ENCODE measurements at regions not wholly inside any gene's neighbourhood (a gene's known extent, or its start where the extent isn't known, plus 50 kb on each side); places are given as distances from the start of the nearest gene placed in this dataset.

DNA sequence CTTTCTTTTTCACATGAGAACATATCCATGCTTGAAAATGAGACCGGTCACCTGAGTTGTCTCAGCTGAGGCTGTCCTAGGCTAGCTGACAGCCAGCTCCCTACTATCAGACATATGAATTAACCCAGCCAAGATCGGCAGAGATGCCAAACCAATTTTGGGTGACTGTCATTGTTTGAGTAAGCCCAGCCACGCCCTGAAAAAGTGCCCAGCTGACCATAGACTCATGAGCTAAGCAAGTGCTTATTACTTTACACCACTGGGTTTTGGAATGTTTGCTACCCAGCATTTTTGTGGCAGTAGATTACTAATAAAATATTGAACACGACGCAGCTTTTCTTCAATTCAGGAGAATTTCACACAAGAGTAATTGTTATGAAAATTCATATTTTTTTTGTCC is 265.2 kb upstream of the LYZL1 start:
- in situ Hi-C loops (cut with HindIII; ENCODE audit: low pct_ligation_motif_present, low pct_unique_long_range_greater_than_20kb, low sequenced_read_pairs), result no loop called here
- DNase-seq, result no peak

GRCh38 chr10:29026065-29026797 is 262.6 kb upstream of the LYZL1 start:
- in situ Hi-C loops (cut with HindIII; ENCODE audit: low pct_ligation_motif_present, low pct_unique_long_range_greater_than_20kb, low sequenced_read_pairs), result no loop called here
- DNase-seq, result no peak

- no peak for DNase-seq
- in situ Hi-C loops (cut with HindIII; ENCODE audit: low pct_ligation_motif_present, low pct_unique_long_range_greater_than_20kb, low sequenced_read_pairs), result no loop called here
These were observed 261.9 kb upstream of the LYZL1 start for GRCh38 chr10:29026802-29027580.

DNA sequence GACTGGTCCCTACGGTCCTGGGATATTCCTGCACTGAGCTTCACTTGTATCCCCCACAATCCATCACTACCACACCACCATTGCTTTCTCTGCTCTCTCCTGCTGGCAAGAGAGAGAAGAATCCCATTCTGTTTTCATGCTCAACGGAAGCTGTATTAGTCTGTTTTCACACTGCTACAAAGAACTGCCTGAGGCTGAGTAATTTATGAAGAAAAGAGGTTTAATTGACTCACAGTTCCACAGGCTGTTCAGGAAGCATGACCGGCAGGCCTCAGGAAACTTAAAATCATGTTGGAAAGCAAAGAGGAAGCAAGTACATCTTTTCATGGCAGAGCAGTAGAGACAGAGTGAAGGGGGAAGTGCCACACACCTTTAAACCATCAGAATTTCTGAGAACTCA is 260.4 kb upstream of the LYZL1 start:
- no peak for DNase-seq
- in situ Hi-C loops (cut with HindIII; ENCODE audit: low pct_ligation_motif_present, low pct_unique_long_range_greater_than_20kb, low sequenced_read_pairs), result no loop called here

- in situ Hi-C loops (cut with HindIII; ENCODE audit: low pct_ligation_motif_present, low pct_unique_long_range_greater_than_20kb, low sequenced_read_pairs), result no loop called here
- DNase-seq, result no peak
These were observed 258.0 kb upstream of the LYZL1 start for GRCh38 chr10:29030900-29031299.

- DNase-seq, result no peak
- in situ Hi-C loops (cut with HindIII; ENCODE audit: low pct_ligation_motif_present, low pct_unique_long_range_greater_than_20kb, low sequenced_read_pairs), result no loop called here
These were observed 256.7 kb upstream of the LYZL1 start for GRCh38 chr10:29032169-29032568.

- in situ Hi-C loops (cut with HindIII; ENCODE audit: low pct_ligation_motif_present, low pct_unique_long_range_greater_than_20kb, low sequenced_read_pairs), result no loop called here
- no peak for DNase-seq
These were observed 255.4 kb upstream of the LYZL1 start for GRCh38 chr10:29033311-29033940.

- DNase-seq, result no peak
- in situ Hi-C loops (cut with HindIII; ENCODE audit: low pct_ligation_motif_present, low pct_unique_long_range_greater_than_20kb, low sequenced_read_pairs), result no loop called here
These were observed 254.3 kb upstream of the LYZL1 start for GRCh38 chr10:29034592-29034991.

- no peak for DNase-seq
- in situ Hi-C loops (cut with HindIII; ENCODE audit: low pct_ligation_motif_present, low pct_unique_long_range_greater_than_20kb, low sequenced_read_pairs), result no loop called here
These were observed 253.1 kb upstream of the LYZL1 start for GRCh38 chr10:29035721-29036120.

DNA sequence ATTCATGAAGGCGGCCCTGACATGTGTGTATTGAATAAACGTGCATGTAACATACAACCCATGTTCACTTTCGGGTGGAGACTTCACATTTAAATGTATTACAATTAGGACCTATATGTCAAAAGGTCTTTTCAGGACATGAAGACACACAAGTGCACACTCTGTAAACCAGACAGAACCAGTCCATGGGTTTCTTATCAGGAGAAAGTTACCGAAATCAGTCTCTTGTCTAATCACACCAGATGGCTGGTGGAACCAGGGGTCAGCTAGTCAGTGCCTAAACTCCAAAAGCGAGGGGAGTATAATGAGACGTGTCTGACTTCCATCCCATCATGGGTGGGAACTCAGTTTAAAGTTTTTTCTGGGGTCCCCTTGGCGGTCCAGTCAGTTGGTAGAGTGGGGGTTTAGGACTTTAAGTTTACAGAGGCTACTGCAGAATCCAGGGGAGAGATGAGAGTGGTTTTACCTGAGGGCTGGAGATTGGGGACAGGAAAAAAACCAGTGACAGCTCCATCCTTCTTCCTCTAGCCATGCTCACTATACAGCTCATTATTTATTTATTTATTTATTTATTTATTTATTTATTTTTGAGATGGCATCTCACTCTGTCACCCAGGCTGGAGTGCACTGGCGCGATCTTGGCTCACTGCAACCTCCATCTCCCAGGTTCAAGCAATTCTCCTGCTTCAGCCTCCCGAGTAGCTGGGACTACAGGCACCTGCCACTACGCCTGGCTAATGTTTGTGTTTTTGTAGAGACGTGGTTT is 251.3 kb upstream of the LYZL1 start:
- no peak for DNase-seq
- in situ Hi-C loops (cut with HindIII; ENCODE audit: low pct_ligation_motif_present, low pct_unique_long_range_greater_than_20kb, low sequenced_read_pairs), result no loop called here

- in situ Hi-C loops (cut with HindIII; ENCODE audit: low pct_ligation_motif_present, low pct_unique_long_range_greater_than_20kb, low sequenced_read_pairs), result no loop called here
- DNase-seq, result no peak
These were observed 249.8 kb upstream of the LYZL1 start for GRCh38 chr10:29039091-29039490.

DNA sequence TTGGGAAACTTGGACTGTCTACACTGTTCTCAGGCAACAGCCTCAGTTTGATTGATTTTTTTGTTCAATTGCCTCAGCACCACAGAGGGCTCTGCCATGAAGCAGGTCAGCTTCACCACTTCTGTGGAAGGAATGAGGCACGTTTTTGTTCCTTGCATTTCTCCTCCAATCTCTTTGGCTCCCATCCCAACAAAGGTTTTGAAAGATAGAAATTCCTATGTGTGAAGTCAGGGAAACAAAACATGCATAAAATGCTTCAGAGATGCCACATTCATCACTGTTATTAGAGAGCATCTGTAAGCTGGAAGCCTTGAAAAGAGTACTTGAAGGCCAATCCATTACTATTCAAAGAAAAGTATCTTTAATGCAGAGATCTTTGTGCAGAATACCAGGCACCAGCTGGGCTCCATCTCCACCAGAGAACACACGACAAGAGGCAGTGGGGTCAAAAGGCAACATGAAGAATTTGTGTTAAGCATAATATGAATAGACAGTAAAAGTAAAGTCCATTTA is 249.1 kb upstream of the LYZL1 start:
- DNase-seq, result no peak

GRCh38 chr10:29041616-29042015 is 247.3 kb upstream of the LYZL1 start:
- in situ Hi-C loops (cut with HindIII; ENCODE audit: low pct_ligation_motif_present, low pct_unique_long_range_greater_than_20kb, low sequenced_read_pairs), result no loop called here
- DNase-seq, result no peak

More for the DNA sequence above, 249.1 kb upstream of the LYZL1 start:
- in situ Hi-C loops (cut with HindIII; ENCODE audit: low pct_ligation_motif_present, low pct_unique_long_range_greater_than_20kb, low sequenced_read_pairs), result no loop called here

DNA sequence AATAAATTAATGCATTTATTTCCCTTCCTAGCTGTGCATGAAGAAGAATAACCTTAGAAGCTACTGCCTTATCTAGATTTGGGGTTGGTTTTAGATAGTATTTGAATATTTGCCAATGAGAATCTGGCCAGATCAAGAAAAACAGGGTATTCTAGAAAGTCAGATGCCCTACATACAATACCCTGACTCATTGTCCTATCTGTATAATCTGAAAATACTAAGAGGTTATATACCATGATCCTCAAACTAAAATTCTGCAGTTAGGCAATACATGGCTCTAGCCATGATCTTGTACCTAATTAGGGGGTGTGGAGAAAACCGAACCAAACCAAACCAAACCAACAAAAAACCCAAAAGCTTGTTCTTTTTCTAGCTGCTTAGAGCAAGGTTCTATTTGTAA is 240.4 kb upstream of the LYZL1 start:
- no peak for DNase-seq
- in situ Hi-C loops (cut with HindIII; ENCODE audit: low pct_ligation_motif_present, low pct_unique_long_range_greater_than_20kb, low sequenced_read_pairs), result no loop called here

DNA sequence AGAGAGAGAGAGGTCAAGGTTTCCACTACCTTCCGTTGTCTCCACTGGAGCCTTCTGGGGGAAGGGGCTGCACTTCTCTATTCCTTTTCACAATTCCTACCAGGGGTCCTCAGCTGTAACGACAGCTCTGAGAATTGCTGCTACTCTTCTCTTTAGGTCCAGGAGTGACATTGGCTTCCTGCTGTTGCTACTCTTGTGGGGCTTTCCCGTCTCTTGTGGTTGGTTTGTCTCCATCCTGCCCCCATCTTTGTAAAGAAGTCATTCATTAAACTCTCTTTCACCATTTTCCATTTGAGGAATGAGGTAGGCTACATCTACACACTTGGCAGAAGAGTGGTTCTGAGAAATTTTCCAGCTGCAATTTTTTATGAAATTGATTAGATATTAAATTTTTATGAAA is 238.8 kb upstream of the LYZL1 start:
- in situ Hi-C loops (cut with HindIII; ENCODE audit: low pct_ligation_motif_present, low pct_unique_long_range_greater_than_20kb, low sequenced_read_pairs), result no loop called here
- no peak for DNase-seq

DNA sequence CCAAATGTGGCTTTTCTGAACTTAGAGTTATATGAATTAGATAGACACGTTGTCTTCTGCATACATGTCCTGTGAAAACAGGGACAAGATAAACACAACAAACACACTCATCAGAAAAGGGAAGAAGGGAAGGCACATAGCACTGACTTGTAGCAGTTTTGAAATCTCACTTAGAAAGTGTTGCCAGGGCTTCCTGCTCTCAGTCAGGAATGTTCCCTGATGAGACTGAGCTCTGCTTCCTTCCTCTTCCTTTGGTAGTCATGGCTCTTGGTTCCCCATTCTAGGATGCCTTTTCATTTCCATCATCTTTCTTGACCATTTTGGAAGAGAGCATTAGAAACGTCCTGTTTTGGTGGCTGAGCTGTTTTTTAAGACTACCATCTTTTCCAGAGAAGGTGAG is 233.8 kb upstream of the LYZL1 start:
- no peak for DNase-seq
- in situ Hi-C loops (cut with HindIII; ENCODE audit: low pct_ligation_motif_present, low pct_unique_long_range_greater_than_20kb, low sequenced_read_pairs), result no loop called here

DNA sequence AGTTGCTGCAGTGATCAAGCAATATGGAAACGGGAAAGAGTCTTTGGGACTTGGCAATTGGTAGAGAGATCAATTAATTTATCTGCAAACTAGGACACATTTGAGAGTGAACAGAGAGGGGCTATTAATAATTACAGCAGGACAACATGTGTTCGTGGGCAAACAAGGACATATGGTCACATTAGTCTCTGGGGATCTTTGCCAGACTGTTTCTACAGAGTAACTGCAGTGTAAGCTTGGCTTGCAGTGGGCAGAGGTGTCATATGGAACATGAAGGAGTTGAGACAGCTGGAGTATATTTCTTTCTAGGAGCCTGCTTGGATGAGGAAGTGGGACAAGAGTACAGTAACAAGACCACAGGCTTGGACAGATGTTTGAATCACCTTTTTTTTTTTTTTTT is 232.1 kb upstream of the LYZL1 start:
- in situ Hi-C loops (cut with HindIII; ENCODE audit: low pct_ligation_motif_present, low pct_unique_long_range_greater_than_20kb, low sequenced_read_pairs), result no loop called here
- DNase-seq, result no peak

GRCh38 chr10:29057822-29058331 is 231.0 kb upstream of the LYZL1 start:
- DNase-seq, result no peak
- in situ Hi-C loops (cut with HindIII; ENCODE audit: low pct_ligation_motif_present, low pct_unique_long_range_greater_than_20kb, low sequenced_read_pairs), result no loop called here

All from ACHN (cell line).